Femur (tissue), 1 donor: ENCODE measurements at regions not wholly inside any gene's neighbourhood (a gene's known extent, or its start where the extent isn't known, plus 50 kb on each side); places are given as distances from the start of the nearest gene placed in this dataset.
A peak's percentile ranks its signal among the peaks of the same experiment; 100 is the strongest.

Experiments
- DNase-seq: peaks from one replicate; pipeline ENCODE4 v3.0.0-alpha.2; 2017

DNA sequence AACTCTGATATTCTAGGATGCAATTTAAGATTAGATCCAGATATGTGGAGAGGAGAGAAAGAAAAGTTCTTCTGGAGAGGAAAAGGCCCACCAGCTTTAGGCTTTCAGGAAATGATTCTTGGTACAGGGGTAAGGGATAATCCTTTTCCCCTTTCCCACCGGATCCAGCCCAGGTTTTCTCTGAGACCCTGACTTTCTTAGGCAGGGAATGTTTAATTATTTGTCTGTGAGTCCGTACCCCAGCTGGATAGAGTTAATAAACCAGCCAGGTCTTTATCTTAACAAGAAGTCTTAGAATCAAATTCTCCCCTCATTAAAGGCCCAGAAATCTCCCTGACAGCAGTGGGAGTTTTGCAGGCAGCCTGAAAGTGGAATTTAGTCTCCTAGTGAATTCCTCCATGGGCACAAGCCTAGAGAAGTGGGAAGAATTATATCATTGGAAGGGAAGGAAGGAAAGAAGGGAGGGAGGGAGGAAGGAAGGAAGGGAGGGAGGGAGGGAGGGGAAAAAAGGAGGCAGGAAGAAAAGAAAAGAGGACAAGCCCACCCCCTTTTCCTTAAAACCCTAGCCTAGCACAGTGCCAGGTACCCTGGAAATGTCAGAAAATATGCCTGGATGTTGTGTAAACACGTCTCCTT is 189.0 kb downstream of the PLPP3 start:
- DNase-seq: no peak

DNA sequence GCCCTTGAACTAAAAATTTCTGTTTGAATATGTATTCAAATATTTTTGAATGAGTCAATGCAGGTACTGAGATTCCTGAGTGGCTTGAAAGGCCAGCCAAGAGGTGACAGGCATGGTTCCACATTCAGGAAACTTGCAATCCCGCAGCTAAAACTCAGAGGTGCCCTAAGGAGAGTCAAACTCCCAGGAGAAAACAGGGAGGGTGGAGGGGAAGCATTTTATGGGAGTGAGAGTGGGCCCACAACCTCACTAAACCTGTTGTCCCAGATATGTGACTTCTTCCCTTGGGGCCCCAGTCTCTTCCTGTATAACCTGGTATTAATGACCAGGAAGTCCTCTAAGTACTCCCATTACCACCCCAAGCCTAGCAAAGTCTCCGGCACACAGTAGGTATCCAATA is 189.6 kb downstream of the PLPP3 start:
- no peak for DNase-seq

DNA sequence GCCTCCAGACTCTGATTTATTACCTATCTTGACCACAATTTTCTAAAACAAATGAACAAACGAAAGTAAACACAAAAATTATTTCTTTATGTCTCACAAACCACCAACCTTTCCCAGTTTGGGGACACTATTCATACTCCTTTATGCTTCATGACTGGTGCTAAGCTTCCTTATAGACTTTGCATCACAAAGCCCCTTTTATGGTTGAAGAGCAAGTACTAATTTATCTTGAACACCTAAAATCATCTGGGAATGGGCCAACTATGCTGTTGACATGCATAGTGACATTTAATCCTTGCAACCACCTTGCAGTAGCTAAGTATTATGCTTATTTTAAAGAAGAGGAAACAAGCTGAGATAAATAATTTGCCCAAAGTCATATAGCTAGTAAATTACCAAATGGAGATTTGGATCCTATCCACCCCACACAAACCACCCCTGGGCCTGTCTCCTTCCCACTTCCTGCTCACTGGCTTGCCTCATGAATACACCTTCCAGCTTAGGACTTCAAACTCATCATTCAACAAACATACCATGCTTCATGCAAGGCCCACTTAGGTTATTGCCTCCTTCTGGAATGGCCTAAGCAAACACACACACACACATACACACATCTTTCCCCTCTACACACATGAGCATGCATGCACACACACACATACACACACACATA is 192.2 kb downstream of the PLPP3 start:
- DNase-seq: no peak

DNA sequence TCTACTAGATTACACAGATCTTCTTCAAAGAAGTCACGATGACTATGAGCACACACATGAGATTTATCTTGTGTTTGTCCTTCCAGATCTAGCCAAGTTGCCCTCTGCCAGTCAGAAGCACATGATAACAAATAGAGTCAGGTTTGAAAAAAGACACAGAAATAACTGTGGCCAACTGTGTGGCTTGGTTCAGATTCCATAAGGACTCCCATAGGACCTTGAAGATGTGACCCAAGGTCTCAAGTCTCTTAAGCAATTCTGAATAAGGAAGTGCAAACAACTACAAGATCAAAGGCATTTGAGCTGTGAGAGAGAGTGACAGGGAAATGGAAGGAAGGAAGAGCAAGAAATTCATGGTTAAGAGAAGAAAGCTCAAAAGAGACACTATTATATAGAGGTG is 194.0 kb downstream of the PLPP3 start:
- no peak for DNase-seq

DNA sequence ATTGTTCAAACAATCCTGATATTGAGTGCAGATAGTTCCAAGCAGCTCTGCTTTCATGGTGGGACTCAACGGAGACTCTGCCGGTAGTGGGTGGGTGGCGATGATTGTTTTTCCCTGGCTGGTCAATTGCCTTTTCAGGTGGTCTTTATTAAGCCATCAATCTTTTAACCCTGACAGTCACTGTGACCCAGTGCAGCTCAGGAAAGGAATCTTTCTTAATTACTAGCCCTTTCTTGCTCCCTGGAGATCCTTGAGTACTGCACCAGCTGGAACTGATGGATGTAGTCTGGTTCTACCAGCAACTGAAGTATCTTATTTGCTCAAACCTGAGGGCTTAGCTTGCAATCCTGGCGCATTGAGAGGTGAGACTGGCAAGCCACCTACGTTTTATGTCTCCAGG is 196.4 kb downstream of the PLPP3 start:
- no peak for DNase-seq

DNA sequence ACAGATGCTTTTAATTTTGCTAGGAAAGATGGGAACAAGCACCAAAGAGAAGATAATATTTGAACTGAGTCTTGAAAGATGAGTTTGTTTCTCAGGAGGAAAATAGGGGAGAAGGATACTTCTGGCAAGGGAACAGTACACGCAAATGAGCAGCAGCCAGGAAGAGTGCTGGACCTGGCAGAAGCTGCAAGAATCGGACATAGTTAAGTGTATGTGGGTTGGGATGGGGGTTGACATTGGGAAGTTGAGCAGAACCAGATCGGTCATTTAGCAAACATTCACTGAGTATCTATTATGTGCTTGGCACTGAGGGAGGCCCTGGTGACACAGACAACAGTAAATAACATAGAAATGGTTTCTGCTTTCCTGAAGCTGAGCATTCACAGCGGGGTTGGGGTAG is 198.8 kb downstream of the PLPP3 start:
- no peak for DNase-seq

DNA sequence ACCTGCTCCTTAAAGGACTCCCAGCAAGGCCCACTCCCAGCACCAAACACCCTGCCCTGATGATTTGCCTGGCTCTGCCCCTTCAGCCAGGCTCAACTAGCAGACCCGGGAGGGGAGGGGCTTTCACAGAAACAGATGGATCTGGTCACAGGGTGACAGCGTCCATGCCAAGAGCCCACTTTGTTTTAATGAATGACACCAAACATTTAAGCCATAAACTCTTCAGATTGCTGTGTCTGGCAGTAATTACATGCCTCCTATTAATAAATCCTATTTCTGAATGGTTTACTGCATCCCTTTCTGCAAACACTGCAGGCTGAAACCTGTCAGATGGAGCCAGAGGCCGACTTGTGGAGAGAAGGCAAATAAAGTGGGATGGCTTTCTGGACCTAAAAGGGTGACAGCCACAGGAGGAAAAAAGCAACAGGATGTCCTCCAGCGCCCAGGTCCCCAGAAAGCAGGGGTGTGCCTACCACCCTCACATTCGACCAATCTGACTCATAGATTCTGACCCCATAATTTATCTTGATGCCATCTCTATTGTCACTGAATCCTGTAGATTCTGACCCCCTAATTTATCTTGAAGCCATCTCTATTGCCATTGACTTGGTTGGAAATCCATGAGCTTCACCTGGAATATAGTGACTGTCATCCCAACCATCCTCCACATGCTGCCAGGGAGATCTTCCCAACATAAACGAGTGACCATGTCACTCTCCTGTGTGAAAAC is 200.9 kb downstream of the PLPP3 start:
- no peak for DNase-seq

DNA sequence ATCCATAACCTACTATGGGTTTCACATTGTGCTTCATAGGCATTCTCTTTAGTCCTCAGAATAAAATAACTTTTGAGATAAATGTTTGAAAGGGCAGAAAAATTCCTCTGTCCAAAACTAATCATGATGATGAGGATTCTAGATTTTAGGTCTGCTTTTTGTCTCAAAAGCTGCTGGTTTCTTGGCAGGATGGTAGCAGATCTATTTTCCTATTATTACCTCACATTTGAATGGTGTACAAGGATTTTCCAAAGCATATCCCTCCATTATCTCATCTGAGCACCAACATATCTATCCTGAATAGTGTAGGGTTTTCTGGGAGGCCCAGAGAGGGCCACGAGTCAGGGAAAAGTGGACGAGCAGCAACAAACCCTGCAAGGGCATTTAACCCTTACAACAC is 201.9 kb downstream of the PLPP3 start:
- peak; percentile 35 for DNase-seq

DNA sequence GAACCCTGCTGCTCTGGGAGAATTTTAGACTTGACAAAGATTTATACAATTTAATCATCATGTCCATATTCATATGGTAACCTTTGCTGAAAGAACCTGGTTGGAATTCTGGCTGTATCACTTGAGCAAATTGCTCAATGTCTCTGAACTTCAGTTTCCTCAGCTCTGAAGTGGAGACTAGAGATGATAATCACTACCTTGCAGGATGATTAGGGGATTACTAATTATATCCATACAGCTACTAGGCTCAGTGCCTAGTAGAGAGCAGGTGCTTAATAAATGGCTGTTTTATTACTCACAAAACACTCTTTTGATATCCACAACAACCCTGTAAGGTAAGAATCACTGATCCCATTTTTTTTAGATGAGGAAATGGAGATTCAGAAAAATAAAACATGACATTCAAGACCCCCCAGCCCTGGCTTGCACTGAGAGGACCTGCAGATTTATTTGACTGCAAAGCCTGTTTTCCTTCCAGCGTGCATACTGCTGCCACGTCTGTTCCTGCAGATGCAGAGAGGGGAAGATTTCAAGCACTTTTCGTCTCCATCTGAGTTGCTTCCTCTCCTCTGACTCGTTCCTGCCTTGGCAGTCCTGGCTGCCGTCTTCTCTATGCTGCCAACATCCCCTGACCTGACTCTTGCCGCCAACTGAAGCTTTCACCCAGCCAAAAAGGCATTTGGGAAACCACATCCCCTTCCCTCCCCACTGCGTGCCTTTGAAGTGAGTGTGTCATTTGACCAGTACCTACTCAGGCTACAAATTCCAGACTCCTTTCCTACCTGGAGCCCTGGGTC is 203.0 kb downstream of the PLPP3 start:
- DNase-seq: peak; percentile 85

DNA sequence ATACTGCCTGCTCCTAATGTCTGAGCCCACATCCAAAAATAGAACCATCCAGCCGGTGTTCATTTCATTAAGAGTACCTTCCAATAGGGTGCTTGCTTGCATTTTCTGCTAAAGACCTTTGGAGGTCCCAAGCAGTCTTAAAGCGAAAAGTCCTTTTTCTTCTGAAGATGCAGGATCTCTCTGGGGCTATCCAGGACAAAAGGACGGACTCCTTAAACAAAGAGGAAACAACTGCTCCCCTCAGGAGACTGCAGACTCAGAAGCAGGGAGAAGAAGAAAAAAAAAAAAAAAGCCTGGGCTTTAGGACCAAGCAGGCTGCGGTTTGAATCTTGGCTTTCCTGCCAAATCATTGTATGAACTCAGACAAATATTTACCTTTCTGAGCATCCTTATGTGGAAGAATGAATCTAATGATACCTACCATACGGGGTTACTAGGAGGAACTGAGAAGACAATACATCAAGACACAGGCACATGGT is 204.0 kb downstream of the PLPP3 start:
- peak; percentile 41 for DNase-seq

DNA sequence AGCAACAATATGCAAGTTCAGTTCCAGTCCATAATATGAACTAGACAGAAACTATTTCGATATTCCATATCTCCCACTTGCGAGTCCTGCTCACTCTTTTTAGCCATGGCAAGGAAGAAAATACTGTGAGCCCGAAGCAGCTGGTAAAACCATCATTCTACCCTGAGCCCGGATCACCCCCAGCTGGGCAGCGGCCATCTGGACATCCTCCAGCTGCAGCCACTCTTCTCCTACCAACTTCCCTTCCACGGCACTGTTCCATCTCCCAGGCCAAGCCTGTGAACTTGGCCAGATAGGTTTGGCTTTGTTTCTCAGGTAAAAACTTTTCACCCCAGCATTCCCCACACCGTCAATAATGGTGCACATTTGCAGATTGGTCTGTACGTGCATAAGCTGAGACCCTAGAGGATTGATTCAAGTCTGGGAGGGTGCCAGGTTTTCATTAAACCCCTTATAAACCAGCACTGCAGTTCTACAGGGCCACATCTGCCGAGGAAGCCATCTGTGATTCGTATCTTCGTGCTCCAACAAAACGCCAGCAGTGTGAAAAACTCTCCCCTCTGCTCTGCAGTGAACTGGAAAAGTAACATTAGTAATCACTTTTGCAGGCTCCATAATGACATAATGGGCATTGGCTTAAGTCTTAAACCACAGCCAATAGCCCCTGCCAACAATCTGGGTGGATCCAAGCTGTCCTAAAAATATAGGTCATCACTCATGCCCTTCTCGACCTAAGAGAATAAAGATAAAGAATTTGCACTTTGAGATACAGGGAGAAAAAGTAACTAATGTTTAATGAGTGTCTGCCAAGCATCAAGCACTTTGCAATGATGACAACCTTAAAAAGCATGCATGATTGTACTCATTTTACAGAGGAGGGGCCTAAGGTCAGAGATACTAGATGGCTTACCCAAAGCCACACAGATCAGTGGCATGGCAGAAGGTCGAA is 205.1 kb downstream of the PLPP3 start:
- DNase-seq: peak; percentile 85

DNA sequence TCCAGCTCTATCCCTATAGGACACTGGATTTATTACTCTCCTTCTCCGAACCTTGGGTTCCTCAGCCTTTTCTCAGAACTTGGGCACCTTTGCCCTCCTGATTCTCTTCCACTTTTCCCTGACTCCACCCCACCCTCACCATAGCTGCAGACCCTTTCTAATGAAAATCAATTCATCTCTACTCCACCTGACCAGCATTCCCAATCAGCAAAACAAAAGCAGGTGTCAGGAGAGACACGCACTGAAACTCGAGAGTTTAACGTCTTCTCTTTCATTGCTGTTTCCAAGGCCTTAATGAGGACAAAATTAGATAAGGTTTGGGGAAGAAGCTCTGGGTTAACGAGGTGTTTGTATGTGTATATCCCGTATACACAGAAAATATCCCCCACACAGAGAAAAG is 208.8 kb downstream of the PLPP3 start:
- DNase-seq: no peak

DNA sequence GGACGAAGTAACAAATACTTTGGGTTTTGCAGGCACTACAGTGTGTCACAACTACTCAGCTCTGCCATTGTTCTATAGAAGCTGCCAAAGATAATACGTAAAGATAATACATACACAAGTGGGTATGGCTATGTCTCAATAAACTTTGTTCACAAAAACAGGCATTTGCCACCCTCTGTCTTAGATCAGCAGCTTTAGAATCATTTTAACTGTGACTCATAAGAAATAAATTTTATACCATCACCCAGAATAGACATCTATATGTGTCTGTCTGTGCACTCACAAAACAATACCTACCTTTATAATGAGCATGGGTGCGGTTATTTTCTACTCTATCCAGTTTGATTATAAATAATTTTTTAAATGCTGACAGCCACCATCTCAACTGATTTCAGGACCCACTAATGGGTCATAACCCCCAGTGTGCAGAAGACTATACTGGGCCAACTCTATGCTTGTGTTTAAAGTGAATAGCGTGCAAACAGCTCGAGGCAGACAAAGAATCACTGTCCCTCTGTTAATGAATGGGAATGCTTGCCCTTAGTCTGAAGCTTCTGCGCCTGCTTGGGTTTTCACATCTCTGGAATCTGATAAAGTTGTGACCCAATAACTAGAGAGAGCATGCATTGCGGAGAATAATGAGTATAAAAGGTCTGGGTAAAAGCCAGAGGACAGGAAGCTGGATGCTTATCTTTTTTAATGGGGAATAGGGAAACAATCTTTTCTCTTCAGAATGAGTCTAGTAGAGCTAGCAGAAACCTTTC is 216.2 kb downstream of the PLPP3 start:
- no peak for DNase-seq

DNA sequence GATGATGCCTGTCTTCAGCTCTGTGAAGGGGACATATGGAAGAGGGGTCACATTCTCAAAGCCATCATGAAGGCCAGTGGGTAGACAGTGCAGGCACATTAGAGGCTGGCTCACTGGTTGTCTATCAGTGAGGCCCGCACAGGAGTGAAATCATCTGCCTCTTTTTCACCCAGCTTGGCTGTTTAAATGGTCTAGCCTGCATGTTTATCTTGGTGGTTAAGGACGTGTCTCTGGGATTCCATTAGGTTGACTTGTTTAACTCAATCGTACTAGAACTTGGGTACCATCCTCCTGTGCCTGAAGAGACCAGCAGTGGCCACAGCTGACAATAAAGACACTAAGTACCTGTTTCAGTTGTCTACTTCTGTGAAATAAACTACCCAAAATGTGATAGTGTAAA is 219.3 kb downstream of the PLPP3 start:
- DNase-seq: no peak

DNA sequence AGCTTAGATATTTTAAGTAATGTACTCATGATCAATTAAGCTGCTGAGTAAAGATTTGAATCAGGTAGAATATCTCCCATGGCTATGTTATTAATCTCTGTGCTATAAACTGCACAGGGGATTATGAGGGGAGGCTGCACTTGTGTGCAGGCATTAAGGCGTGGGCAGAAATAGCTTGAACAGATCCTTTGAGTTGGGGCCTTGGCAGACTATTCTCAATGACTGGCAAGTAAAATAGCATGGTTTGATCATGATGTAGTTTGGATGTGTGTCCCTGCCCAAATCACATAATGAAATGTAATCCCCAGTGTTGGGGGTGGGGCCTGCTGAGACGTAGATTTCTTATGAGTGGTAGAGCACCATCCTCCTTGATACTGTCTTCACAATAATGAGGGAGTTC is 220.3 kb downstream of the PLPP3 start:
- peak; percentile 44 for DNase-seq

DNA sequence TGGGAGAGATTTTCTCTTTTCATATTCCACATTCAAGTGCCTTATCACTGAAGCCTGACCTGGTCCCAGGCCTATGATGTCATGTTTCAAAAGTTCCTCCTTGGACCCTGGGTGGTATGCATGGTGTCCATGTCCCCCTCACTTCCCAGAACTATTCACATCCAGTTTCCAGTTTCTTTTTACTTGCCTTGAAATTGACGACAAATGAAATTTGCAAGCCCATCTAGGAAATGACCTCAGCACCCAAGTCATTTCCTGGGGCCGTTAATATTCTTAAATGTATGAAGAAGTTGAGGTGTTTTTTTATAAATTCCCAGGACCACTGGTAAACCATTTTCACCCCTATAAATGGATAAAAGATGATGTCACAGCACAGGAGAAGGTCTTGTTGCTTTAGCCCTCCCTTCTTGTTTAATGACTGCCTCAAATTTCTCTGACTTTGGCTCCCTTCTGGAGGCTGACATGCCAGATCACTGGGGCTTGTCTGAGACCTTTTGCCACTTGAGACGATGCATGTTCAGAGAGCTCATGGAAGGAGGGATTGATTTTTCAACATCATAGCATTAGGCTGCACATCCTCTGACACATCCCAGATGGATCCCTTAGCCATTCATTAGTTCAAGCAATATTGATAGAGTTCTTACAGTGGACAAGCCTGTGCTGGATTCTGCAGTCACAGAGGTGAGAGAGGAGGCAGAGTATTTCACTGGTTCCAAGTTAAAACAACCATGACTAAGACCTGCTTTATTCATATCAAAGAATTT is 221.3 kb downstream of the PLPP3 start:
- no peak for DNase-seq

DNA sequence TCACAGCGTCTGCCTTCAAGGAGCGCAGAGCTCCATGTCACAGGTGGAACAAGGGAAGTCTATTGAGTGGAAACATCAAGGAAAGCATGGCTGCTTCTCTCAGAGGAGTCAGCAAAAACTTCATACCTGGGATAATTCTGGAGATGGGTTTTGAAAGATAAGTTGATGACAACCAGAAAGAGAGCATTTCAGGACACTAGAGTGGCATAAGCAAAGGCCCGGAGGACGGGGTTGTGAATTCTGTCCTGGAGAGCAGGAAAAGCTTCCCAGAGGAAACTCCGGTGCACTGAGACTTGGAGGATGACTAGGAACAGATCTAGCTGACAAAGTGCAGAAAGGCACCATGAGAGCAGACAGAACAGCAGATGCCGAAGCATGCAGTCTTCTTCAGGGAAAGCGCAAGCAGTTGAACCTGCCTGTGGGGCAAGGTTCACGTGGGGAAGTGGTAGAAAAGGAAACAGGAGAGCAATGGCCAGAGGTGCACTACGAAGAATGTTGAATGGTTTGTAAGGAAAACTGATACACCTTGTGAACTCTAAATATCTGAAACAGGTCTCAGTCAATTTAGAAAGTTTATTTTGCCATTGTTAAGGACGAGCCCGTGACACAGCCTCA is 222.9 kb downstream of the PLPP3 start:
- no peak for DNase-seq

DNA sequence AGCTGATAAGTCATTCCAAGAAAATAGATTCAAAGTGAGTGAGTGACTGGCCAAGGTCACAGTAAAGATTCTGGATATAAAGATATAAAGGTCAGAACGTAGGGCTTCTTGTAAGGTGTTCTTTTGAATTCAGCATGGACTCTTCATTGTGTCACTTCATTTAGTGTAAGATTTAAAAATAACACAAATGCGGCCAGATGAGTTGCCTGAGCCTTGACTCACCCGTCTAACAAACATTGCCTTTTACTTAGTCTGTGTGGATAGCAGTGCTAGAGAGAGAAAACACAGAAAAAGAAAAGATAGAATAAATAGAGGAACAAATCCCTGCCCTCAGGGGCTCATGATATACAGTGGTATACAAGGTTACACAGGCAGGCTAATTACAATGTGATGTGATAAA is 223.4 kb downstream of the PLPP3 start:
- DNase-seq: no peak

DNA sequence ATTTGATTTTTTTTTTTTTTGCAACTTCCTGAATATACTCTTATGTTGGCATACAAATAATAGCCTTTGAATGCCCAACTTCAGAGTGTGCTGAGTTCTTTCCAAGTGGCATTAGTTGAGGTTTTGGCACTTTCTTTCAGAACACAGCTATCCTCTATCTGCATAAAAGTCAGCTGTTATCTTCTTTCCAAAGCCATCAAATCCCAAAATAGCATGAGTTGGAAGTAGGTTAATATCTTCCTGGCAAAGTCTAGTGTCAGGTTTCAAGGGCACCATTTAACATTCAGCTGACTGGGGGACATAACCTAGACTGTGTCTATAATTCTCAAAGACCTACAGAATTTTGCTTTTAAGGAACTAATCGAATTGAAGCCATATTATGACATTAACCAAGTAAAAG is 223.9 kb downstream of the PLPP3 start:
- no peak for DNase-seq

DNA sequence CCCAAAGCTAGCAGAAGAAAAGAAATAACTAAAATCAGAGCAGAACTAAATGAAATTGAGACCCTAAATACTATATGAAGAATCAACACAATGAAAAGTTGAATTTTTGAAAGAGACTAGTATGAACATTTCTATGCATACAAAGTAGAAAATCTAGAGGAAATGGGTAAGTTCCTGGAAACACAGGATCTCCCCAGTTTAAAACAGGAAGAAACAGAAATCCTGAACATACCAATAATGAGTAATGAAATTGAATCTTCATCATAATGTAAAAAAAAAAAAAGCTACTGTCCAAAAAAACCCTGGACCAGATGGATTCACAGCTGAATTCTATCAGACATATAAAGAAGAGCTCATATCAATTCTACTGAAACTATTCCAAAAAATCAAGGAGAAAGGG is 233.5 kb downstream of the PLPP3 start:
- DNase-seq: no peak
